ENCODE measurements at regions not wholly inside any gene's neighbourhood (a gene's known extent, or its start where the extent isn't known, plus 50 kb on each side); places are given as distances from the start of the nearest gene placed in this dataset.

DNA sequence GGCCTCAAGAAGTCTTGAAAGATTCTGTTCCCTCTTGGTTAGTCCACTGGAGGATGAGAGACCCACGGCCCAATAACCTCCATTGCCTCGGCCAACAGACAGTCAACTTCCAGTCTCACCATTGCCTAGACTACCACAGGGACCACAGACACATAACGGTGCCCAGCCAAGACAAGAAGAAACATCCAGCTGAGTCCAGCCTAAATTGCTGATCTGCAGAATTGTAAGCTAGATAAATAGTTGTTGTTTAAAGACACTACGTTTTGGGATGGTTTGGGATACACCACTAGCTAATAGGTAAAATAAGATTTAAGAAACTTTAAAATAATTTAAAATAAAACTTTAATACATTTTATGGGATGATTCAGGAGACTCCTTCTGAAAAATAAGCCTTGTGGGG is 324.7 kb upstream of the JAG1 start:
- DNase-seq = no peak

DNA sequence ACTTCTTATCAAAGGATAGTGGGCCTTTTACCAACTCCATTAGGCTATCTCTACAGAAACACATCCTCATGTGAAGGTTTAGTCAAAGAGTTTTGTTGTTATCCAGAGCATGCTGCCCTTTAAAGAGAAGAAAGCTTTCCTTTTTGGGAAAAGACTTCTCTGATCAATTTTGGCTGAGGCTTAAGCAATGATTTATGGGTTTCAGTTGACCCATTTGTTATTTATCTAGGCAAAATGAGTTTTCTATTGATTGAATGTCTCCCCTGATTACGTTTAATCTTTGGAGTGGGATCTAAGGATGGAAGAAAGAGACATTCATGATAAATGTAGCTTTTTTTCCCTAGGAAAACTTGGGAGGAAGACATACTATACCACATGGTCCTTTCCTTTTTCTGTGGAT is 326.6 kb upstream of the JAG1 start:
- DNase-seq = no peak

DNA sequence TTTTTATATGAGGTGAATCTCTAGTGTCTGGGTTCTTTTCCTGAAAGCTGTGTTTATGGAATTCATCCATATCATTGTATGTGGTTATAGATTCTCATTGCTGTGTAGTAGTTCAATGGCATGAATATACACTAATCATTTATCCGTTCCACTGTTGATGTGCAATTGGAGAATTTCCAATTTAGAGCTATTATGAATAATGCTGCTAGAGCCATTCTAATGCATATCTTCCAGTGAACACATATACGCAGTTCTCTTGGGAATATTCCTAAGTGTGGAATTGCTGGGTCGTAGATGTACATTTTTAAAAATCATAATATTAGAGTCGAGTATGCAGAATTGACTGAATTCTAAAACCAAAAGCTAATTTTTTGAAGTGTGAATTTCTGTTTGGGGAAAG is 327.5 kb upstream of the JAG1 start:
- no peak for DNase-seq

DNA sequence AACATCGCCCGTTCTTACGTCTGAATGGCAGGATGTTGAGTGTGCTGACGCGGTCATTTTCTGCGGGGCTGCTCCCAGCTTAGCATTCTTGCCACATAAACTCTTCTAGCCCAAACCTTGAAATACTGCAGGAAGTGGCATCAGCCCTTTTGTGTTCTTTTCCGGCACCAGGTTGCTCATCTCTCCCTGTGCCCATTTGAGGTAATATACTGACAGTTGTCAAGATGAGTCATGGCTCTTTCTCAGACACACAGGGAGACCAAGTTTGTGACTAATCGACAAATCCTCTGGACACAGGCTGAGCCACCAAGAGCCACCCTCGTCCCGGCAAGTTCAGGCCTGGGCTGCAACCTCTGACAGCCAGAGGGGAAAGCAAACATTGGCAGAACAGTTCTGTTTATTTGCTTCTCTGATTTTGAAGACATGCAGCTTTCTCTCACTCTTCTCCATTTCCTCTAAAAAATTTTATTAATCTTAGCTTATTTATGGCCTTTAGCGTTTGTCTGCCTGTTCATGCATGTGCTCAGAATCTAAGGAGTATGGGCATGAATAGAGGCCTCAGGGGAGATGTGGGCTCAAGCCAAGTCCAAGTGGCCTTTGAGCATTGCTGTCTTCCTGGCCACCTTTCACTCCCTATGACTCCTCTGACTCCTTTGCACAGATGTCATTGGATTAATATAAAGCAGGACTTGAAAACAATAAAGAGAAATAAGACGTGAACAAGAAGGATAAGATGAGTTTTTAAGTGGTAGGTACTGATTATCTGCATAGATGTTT is 328.2 kb upstream of the JAG1 start:
- no peak for DNase-seq

DNA sequence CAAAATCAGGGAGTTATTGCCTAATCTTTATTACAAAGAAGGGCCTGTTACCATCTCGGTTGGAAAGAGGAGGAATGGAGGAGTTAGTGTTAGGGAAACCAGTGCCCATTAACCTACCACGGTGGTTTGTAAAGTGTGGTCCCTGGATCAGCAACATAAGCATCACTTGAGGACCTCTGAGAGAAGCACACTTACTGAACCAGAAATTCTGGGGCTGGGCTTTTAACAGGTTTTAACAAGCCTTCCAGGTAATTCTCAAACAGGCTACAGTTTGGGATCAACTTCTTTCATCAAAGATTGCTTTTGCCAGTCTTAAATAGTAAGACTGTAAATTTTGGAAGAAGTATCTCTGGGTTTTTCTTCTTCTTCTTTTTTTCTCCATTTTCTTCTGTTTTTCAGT is 329.5 kb upstream of the JAG1 start:
- DNase-seq = no peak

DNA sequence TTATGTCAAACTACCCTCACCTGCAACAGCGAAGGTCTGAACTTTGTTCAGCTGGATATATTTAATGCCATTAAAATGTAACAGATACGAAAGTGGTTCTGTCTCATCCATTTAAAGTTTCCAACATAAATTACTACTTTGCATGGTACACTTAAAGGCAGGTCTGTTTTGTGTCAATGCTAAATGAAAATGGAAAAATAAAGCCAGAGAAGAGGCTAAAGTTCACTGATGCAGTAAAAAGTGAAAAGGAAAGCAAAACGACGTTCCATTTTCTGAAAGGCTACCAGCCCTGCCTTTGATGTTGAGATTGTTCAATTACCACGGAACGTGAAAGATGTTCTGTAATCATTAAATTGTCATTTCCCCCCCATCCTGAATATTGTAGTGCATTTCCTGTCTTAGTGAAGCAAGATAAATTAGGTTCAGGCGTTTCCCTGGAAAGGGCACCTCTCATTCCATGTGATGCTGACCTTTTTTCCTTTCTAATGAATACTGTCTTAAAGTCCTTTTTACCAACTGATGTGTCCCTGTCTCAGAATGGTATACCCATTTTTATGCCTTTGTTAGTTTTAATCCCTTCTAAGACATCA is 334.7 kb upstream of the JAG1 start:
- DNase-seq = no peak

DNA sequence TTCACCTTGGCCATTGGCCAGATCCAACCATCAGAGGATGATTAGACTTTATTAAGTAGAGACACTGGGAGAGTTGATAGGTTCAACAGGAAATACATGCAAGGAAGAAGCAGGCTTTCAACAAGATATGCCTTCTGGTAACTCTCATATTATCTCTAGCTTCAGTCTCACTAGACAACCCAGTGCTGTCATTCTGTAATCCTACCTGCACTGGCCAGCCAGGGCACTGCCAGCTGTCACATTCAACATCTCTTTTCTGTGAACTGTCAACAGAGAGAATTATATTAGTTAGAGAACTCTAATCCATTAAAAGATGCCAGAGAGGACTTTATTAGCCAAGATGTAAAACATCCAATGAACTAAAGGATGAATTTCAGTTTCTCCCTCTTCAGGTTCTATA is 337.9 kb upstream of the JAG1 start:
- DNase-seq = no peak

DNA sequence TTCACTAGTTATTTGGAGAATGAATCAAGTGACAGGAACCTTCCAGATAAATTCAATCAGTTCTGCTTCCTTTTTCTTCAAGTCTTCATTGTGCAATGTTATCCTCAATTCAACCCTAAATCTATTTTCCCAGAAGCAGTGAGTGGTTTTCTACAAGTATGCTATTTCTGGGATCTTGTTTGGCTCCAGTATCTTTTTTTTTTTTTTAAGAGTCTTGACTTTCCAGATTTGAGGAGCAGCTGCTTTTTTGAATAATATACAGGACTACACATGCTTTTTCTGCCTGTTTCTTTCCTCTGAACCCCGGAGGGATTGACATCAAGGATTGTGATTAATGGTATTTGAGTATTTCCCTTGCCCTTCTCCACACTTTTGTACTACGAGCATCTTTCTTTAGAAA is 339.2 kb upstream of the JAG1 start:
- DNase-seq = peak; percentile 19

DNA sequence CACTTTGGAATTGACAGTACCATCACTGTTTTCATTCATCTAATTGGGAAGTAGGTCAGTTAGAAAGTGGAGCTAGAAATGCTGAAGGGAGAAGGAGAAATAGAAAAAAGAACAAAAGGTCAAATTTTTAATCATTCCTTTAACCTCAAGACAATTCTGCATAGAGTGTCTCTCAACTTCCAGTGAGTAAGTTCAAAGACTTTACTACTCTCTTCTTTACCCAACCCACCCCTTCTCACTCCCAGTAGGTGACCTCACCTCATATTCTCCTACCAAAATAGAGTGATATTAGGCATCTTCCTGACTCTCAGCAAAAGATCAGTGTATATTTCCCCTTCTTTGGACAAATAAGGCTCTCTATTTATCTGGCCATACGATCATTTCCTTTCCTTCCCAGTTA is 340.0 kb upstream of the JAG1 start:
- DNase-seq = no peak

DNA sequence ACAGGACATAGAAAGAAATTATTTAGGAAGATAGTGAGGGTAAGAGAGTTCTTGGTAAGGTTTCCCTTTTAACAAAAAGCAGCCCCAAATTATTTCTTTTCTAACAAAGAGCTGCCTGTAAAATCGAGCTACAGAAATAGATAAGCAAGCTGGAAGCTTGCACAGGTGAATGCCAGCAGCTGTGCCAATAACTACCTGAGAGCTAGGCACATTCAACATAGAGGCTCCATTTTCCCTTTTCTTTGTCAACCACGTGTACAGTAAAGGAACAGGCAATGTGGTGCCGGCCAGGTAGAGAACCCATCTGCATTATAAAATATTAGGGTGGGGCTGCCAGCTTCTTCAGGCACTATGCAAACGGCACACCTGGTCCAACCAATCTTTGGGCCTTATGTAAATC is 341.6 kb upstream of the JAG1 start:
- DNase-seq = no peak

DNA sequence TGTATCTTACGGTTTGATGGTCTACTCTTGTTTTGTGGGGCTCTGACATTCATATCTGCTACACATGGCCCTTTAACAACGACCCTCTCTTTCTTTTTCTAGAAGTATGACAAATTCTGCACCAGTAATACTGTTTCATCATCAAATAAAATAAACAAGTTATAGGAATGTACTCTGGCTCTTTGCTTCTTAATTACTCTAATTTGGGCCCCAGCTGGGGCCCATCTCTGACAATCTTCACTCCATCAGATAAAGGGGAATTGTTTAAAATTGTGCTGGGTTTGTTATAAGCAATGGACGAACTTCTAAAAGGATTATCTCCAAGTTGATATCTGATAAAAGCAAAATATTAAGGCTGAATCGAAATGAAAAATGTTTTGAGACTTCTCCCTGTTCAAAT is 343.6 kb upstream of the JAG1 start:
- no peak for DNase-seq

DNA sequence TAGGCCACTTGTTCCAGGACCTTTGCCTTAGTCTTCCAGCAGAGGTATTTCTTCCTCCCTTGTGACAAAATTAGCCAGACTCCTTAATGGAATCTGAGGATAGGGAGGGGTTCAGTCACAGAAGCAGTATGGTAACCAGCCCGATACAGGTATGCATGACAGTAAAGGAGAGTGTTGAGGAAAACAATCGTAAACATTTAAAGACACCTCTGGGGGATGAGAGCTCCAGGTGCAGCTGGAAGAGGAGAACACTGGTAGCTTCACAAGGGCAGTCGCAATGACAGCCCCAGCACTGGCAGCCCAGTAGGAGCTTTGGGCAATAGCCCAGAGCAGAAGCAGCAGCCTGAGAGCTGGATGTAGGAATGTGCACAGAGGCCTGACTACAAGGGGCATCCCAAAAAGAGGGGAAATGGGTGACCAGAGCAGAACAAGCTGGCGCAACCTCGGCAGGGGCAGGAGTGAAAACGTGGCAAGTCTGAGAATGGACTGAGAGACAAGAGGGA is 344.9 kb upstream of the JAG1 start:
- no peak for DNase-seq

DNA sequence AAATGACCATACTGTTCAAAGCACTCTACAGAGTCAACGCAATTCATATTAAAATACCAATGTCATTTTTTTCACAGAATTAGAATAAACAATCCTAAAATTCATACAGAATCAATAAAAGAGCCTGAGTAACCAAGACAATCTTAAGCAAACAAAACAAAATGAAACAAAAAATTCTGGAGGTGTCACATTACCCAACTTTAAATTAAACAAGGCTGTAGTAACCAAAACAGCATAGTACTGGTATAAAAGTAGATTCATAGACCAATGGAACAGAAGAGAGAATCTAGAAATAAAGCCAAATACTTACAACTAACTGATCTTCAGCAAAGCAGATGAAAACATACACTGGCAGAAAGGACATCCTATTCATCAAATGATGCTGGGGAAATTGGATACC is 346.9 kb upstream of the JAG1 start:
- no peak for DNase-seq

DNA sequence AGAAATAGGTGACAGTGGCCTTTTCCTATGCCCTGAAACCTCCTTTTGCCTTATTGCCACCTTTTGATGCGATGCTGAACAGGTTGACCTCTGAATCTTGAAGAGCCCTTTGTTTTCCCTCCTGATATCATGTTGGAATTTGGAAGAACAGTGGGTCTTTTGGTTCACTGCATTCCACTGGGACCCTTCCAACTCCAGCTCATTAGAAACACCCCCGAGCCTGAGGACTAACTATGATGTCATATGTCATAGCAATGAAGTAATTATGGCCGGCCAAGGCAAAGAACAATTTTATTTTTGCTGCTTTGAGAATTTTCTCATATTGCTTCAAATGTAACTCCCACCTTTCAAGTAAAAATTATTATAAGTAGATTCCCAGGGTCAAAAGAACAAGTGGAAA is 353.4 kb upstream of the JAG1 start:
- no peak for DNase-seq

DNA sequence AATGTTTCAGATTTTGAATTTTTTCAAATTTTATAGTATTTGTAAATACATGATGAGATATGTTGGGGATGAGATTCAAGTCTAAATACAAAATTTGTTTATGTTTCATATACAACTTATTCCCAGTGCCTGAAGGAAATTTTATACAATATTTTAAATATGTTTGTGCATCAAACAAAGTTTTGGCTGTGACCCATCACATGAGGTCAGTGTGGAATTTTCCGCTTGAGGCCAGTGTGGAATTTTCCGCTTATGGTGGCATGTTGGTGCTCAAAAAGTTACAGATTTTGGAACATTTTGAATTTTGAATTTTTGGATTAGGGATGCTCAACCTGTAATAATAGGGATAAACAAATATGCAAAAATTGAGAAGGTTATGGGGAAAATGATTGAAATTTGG is 356.6 kb upstream of the JAG1 start:
- DNase-seq = no peak

DNA sequence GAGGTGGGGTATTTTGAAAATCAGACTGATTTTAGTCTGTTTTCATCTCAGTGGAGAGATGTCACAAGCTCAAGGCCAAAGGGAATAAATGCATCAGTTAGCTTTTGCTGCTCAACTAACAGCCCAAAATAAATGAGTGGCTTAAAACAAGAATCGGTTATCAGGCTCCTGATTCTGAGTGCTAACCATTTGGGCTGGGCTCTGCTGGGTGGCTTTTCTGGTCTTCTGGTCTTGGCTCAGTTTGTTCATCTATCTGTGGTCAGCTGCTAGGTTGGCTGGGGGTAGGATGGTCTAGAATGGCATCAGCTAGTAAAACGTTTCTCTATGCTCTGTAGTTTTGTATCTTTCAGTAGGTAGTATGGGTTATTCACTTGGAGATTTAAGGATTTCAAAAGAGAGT is 357.5 kb upstream of the JAG1 start:
- no peak for DNase-seq

DNA sequence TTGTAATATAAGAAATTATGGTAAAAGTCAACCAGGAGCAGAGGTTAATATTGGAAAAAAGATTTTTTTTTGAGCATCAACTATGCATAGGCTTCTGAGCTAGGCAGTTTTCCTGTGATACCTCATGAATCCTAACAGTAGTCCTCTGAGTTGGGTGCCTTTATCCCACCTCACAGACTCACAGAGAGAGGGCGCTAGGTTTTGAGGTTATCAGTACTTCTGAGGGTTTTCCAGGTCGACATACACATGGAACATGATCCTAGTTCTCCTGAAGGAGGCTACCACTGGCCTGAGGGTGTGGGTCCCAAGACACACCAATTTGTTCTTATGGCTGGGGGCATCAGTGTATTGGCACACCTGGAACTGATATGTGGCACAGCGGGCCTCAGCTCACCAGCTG is 358.8 kb upstream of the JAG1 start:
- no peak for DNase-seq

DNA sequence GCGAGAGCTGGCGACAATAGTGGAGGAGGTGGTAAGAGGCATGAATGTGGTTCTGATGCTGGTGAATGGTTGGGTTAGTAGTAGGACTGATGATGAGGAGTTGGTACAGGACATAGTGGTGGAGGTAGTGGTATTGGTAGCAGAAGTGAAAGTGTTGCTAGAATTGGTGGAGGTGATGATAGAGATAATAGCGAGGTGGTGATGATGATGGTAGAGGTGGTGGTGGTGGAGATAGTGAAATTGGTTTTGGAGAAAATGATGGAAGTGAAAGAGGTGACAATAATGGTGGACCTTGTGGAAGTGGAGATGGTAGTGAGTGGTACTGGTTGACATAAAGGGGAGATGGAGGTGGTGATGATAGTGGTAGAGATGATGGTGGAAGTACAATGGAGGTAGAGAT is 360.2 kb upstream of the JAG1 start:
- no peak for DNase-seq

DNA sequence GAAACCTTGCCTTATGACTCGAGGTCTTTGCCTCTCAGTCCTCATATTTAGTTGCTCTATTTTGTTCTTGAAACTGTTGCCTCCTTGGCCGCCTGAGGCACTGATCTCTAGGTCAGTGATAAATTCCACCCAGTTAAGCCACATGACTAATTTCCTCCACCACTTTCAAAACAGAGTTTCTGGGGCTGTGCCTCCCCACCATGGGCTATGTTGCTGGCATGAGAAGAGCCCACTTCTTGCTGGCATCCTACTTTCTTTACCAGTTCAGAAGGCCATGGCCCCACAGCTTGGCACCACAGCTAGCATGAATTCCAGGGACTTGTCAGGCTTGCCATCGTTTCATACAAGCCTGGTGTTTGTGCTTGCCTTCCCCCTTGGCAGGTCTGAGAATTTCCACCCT is 361.4 kb upstream of the JAG1 start:
- DNase-seq = no peak

DNA sequence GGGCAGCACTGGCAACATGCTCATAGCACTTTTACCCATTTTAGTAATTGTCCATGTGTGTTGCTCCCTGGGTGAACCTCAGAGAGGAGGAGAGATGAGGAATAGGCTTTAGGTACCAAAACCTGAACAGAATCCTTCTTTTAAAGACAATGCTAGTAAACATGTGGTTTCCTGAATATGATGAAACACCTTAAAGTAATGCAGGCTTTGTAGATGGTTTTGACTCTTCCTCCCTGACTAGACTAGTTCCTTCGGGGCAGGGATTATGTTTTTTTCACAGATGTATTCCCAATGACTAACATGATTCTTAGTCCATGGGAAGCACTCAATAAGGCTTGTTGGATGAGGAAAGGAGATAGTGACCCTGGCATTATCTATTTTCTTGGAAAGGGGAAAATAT is 367.6 kb upstream of the JAG1 start:
- no peak for DNase-seq

DNA sequence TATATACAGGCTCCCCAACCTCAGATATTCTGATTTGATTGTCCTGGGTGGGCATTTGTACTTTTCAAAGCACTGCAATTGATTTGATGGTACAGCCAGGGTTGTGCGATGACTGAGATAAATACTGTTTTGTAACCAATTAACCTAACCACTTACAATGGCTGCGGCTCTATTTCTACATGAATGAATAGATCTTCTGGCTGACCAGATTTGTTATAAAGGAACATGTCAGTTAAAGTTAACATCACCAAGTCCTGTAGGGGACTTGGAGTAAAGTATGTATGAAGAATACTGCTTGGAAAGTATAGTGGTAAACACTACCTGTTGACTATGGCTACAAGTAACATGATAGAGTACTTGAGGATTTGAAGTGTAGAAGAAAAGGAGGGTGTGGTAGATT is 369.2 kb upstream of the JAG1 start:
- DNase-seq = no peak

DNA sequence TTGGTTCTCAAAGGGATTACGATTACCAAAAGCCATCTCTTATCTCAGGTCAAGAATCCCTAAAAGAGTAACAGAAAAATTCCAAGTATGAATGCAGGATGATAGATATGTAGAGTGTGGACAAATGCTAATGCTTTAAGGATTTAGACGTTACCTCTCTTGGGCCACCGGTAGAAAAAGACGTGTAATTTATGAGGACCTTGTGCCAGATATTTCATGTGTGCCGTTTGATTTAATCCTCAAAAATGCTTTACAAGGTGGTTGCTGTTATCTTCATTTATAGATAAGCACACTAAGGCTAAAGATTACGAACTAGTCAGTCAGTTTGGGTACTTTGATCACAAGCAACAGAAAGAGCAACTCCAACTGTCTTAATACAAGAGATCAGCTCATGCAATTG is 370.8 kb upstream of the JAG1 start:
- DNase-seq = no peak

DNA sequence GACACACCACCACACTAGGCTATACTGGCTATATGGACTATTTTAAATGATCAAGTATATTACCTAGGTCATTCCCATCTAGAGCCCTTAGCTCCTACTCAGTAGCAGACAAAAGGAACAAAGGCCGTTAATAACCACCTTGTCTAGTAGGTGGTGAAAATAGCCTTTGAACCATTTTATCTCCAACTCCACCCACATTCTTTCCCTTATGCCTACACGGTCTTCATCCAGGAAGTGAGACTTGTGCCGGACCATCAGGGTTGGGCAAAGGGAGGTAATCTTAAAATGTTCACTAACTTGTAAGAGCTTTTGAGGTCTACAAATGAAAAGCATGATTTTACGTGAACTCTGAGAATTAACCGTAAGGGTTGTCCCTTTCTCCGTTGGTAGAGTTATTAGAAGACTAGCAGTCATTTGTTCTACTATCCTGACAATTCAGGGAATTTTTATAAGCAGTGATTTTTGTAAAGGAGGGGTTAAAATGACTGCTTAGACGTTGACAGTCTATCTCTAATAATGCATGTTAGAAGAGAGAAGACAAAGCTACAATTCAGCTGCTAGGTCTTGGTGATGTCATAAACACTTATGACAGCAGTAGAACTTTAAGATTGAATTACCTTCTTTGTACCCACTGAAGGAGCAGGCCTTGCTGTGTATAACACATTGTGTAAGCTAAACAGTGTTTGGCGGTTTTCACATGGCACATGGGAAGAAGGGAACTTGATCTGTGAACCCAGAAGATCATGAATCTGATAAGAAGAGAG is 371.8 kb upstream of the JAG1 start:
- DNase-seq = no peak

DNA sequence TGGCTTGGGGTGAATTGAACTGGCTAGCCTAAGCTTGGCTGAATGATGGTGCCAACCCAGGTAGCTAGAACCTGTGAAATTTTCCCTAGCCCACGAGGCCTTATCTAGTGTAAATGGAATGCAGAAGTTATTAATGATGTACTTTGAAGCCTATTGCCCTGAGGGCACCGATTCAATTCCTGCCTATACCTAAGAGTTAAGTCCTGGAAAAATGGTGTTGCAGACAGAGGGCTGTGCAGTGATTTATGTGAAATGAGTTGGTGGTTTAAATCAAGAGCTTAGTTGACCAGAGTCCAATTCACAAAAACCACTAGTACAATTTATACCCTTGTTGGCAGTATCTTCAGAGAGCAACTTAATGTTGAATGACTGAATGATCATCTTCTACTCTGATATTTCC is 373.8 kb upstream of the JAG1 start:
- no peak for DNase-seq
